ENCODE measurements at regions not wholly inside any gene's neighbourhood (a gene's known extent, or its start where the extent isn't known, plus 50 kb on each side); places are given as distances from the start of the nearest gene placed in this dataset.

DNA sequence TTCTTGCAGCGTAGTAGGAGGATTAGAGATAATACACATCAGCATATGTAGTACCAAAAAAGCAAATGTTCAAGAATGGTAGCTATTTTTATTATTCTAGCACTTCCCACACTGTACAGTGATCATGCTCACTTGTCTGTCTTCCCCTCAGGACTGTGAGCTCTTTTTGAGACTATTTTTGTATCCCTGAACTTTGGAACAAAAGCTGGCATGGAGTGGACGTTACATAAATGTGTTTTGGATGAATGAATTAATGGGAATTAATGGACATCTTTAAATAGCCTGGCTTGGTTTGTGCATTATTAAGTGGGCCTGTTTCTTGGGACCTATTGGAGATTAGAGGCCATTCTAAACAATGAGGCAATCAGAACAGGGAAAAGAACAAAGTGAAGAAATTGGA, 243.7 kb downstream of the CD83 start:
- TF ChIP-seq POLR2A (IDR thresholded peaks at IDR 0.05) (no peak), CTCF (IDR thresholded peaks at IDR 0.05) (no peak)
